Tibial artery (tissue), 4 donors: ENCODE measurements at regions not wholly inside any gene's neighbourhood (a gene's known extent, or its start where the extent isn't known, plus 50 kb on each side); places are given as distances from the start of the nearest gene placed in this dataset.
A peak's percentile ranks its signal among the peaks of the same experiment; 100 is the strongest.

Source experiments
- DNase-seq, 2 donors: peaks; one replicate each; pipeline ENCODE4 v3.0.0-alpha.2; 2019
- H3K27ac ChIP-seq, 2 donors: fragments of 200-600 bp; sonication (generic) in 1 of 2; 1 replicate in 1 of 2; 2 replicates in 1 of 2; pipeline ENCODE4 v1.5.1; 2018 to 2019; ENCODE audit warnings: mild to moderate bottlenecking in 1 of 2
- H3K27me3 ChIP-seq, 2 donors: fragments of 200-600 bp; sonication (generic) in 1 of 2; one replicate each; pipeline versions ENCODE4 v1.5.1 to v1.6.0; 2016 to 2019
- H3K36me3 ChIP-seq, 3 donors: fragments of 200-600 bp; sonication (generic) in 2 of 3; one replicate each; pipeline ENCODE4 v1.5.1; 2016 to 2019; ENCODE audit warnings: mild to moderate bottlenecking in 2 of 3
- H3K4me1 ChIP-seq, 4 donors: fragments of 200-600 bp; sonication (generic) in 2 of 4; 1 replicate in 3 of 4; 2 replicates in 1 of 4; pipeline ENCODE4 v1.5.1; 2016 to 2019
- H3K4me3 ChIP-seq, 2 donors: fragments of 200-600 bp; sonication (generic) in 1 of 2; 1 replicate in 1 of 2; 2 replicates in 1 of 2; pipeline ENCODE4 v1.5.1; 2018 to 2019; ENCODE audit warnings: mild to moderate bottlenecking in 2 of 2
- H3K9me3 ChIP-seq, 3 donors: fragments of 200-600 bp; sonication (generic) in 1 of 3; one replicate each; pipeline ENCODE4 v1.5.1; 2016 to 2019
- CTCF ChIP-seq, 2 experiments: fragments of 200-600 bp in 1 of 2; fragments of 450-650 bp in 1 of 2; IDR thresholded peaks; one replicate each; pipeline ENCODE4 v1.5.1; 2017 to 2019; ENCODE audit warnings: antibody characterized with exemption in 2 of 2, mild to moderate bottlenecking in 1 of 2, moderate library complexity in 1 of 2
- intact Hi-C: fragments of 100-400 bp; cut with DNase I; formaldehyde crosslinking; loops from one replicate; pipeline ENCODE4 v1.15.0; 2023; ENCODE audit warnings: low total_unique reads

GRCh38 chr1:234775477-234776246 lies 165.7 kb upstream of the IRF2BP2 start:
- Histone ChIP-seq H3K27ac (no peak overlapping the region), H3K4me1 (peaks cover 0 to 22% (median 7%) of the 10 kb centered on the region in 4 donors)
- intact Hi-C loops = no loop called here

GRCh38 chr1:234774971-234775370 lies 165.0 kb upstream of the IRF2BP2 start:
- no peak for TF ChIP-seq CTCF (IDR thresholded peaks at IDR 0.05)
- intact Hi-C loops = no loop called here
- no peak for DNase-seq
- no peak overlapping the region for H3K27ac ChIP-seq
- peaks cover 0 to 23% (median 7%) of the 10 kb centered on the region in 4 donors for H3K4me1 ChIP-seq
- no peaks in the 10 kb centered on the region for H3K36me3 ChIP-seq
- peaks cover 0 to 34% of the 10 kb centered on the region in 2 donors for H3K27me3 ChIP-seq
- no peak overlapping the region for H3K4me3 ChIP-seq
- no peaks in the 10 kb centered on the region for H3K9me3 ChIP-seq

More at GRCh38 chr1:234775477-234776246, 165.7 kb upstream of the IRF2BP2 start:
- no peak for DNase-seq
- no peaks in the 10 kb centered on the region for H3K9me3 ChIP-seq
- peaks cover 0 to 41% of the 10 kb centered on the region in 2 donors for H3K27me3 ChIP-seq
- TF ChIP-seq CTCF (IDR thresholded peaks at IDR 0.05) = no peak
- H3K36me3 ChIP-seq = no peaks in the 10 kb centered on the region
- H3K4me3 ChIP-seq = no peak overlapping the region

- no peak for DNase-seq
- TF ChIP-seq CTCF (IDR thresholded peaks at IDR 0.05) = no peak
- intact Hi-C loops = no loop called here
- Histone ChIP-seq H3K9me3 (no peaks in the 10 kb centered on the region), H3K4me1 (peaks cover 0 to 23% (median 7%) of the 10 kb centered on the region in 4 donors), H3K27me3 (peaks cover 0 to 28% of the 10 kb centered on the region in 2 donors), H3K36me3 (no peaks in the 10 kb centered on the region), H3K4me3 (no peak overlapping the region), H3K27ac (no peak overlapping the region)
Observed at GRCh38 chr1:234773936-234774677, 164.1 kb upstream of the IRF2BP2 start.

GRCh38 chr1:234772345-234773147 lies 162.6 kb upstream of the IRF2BP2 start:
- peak; percentile 69 to 85 for DNase-seq
- intact Hi-C loops = no loop called here
- Histone ChIP-seq H3K4me3 (peak overlapping the region; percentile 25 to 31), H3K27me3 (peaks cover 0 to 13% of the 10 kb centered on the region in 2 donors), H3K9me3 (no peaks in the 10 kb centered on the region), H3K4me1 (peaks cover 0 to 23% (median 7%) of the 10 kb centered on the region in 4 donors), H3K27ac (peak overlapping the region; percentile 31 to 62), H3K36me3 (no peaks in the 10 kb centered on the region)
- no peak for TF ChIP-seq CTCF (IDR thresholded peaks at IDR 0.05)

GRCh38 chr1:234771642-234772344 lies 161.8 kb upstream of the IRF2BP2 start:
- no peak for DNase-seq
- Histone ChIP-seq H3K4me1 (peaks cover 0 to 23% (median 7%) of the 10 kb centered on the region in 4 donors), H3K9me3 (no peaks in the 10 kb centered on the region), H3K27me3 (peaks cover 0 to 5% of the 10 kb centered on the region in 2 donors), H3K36me3 (no peaks in the 10 kb centered on the region), H3K27ac (peak overlapping the region; percentile 31 to 62), H3K4me3 (peak overlapping the region in 1 of 2 donors; percentile 25)
- TF ChIP-seq CTCF (IDR thresholded peaks at IDR 0.05) = no peak
- intact Hi-C loops = no loop called here
